HG03565 (cell line): ENCODE measurements at regions not wholly inside any gene's neighbourhood (a gene's known extent, or its start where the extent isn't known, plus 50 kb on each side); places are given as distances from the start of the nearest gene placed in this dataset.

Experiments
- ATAC-seq: cut with Tn5 transposase; IDR thresholded peaks from one replicate; pipeline ENCODE4 v1.9.1; 2021; ENCODE audit warnings: mild to moderate bottlenecking, moderate library complexity; ENCODE audit not compliant: unreplicated experiment

DNA sequence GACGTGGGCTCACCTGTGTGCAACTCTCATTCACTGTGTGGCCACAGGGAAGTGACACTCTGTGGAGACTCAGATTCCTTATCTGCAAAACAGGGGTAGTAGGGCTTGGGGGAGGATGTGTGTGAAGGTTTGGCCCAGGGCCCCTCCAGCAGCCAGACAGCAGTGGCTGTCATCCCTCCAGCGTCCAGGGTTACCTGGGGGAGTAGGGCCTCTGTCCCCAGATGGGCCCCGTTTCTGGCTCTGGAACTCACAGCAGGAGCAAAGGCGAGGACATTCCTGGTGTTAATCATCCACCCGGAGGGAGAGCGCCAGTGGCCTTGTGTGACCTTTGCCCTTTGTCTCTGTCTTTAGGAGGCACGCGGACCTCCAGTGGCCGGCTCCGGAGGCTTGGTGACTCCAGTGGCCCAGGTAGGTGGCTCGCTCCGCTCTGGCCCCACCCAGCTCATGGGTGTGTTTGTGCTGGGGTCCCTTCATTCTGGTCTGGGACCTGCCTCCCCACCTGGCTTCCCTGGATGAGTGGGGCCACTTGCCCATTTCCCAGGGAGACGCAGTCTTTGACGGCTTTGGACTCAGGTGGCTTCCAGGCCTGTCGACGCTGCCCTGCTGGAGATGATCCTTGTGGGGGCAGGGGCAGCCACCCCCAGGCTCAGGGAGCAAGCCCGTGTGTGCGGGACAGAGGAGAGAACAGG lies 166.2 kb downstream of the SEC14L1 start:
- no peak for ATAC-seq

DNA sequence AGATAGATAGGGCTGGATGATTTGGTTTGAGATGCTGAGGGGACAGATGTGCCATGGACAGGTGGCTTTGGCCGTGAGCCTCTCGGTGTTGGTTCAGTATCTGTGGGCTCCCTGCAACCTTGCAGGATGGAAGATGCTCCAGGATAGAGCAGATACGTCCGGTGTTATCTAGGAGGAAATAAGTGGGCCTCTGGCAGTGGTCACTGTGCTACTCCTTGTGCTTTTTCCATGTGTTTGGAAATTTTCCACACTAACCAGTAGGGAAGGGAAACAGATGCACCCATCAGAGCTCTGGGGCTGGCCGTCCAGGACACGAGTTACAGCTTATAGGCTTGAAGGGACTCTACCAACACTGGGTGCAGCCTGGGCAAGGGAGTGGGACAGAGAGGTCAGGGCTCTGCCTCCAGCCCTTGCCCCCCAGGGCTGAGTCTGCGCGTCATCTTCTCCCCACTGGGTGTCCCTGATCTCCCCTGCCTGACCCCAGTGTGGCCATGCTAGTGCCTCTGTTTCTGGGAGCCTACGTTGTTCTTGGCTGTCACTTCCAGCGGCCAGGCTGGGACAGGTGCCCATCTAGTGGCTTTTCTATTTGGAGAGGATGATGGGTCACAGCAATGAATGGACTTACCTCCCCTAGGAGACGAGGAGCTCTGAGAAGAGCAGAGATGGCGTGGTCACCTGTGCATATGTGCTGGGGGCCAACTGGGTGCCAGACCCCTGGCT lies 166.9 kb downstream of the SEC14L1 start:
- ATAC-seq = no peak

DNA sequence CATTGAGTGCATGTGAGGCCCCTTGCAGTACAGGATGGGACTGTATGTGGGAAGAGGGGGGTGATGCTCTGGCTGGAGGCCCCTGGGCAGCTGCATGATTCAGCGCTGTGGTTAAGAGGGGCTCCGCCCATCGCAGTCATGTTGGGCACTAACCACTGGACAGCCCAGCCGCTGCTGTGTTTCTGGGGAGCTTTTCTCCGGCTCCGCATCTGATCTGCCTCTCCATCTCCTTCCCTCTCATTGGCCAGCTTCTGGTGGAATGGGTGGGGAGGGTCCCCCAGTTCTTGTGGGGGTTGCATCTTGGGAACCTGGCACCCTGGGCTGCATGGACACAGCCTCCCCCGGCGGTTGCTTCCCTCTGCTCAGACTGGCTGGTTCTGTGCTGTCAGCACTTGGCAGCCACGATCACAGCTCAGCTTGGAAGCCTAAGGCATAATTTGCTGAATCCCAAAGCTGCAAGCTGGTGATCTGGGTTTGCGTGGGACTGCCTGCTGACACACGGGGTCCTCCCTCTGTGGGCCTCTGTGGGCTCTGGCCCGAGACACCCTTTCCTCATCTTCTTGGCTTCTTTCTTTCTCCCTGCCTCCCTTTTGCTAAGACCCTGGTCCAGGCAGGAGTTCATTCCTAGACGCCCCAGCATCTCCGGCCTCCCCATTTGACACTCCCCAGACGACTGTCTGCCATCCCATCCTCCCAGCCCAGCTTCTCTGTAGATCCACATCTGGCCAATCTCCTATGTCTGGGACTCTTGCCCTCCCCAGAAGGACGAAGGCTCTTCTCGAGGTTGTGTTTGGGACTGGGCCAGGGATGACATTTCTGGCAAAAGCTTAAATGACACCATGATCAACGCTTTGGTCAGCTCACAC lies 168.3 kb downstream of the SEC14L1 start:
- no peak for ATAC-seq

DNA sequence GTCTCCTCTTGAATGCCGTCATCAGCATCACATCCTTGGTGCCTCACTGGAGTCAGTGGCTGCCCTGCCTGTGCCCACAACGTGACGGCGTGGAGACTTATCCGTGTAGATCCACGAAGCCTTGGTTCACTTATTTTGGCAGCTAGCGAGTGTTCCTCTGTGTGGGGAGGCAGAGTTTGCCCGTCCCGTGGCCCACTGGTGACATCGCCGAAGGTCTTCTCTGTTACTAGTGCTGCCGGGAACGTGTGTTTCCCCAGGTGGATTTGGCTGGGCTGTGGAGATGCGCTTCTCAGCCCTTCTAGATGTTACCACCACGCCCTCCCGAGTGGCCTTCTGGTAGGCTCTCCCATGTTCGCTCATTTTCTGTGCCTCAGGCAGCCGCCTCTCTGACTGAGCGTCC lies 169.6 kb downstream of the SEC14L1 start:
- no peak for ATAC-seq

DNA sequence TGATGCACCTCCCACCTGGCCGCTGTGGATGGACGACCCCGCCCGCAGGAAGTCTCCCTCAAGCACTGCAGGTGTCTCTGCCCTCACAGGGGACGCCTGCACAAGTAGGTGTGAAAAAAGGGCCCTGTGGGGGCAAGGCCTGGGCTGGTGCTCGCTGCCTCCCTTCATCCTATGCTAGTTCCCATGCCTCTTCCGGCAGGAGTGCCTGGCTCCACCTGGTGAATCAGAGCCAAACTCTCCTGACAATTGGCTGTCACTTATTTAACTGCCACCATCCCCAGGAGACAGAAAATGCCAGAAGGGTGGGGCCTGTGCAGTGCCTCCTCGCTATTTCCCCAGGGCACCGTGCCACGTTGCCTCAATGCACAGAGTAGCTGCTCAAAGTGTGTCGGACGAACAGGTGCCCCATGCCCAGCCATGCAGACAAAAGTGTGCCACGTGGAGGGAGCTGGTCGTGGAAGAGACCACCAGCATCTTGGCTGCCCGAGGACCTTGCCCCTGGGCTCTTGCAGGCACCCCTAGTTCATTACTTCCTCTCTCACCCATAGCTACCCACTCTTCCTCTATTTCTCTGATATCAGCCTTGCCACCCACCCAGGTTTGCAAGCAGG lies 170.7 kb downstream of the SEC14L1 start:
- no peak for ATAC-seq

DNA sequence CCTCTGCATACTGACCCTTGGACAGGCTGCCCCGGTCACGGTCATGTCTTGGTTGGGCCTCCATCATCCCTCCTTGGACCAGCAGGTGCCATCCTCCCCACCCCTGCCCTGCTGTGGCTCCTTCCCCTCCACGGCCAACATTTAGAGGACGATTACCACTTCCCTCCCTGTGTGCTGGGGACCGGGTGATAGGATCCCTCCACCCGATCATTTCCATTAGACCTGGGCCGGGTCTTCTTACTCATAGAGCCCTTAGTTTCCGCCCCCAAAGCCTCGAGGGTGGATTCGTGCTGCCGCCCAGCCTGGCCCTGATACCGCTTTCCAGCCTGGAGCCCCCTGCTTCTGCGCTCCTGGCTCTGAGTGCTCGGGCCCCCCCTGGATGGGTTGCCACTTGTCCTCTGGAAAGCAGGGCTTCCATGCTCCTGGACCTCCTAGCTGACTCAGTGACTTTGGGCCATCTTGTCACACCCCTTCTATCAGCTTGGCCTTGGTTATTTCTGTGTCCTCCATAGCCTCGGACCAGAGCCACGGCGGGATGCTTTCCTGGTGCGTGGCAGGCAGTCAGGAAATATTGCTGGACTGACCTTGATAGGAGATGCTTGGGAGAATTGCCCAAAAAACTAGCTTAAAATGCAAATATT lies 171.4 kb downstream of the SEC14L1 start:
- ATAC-seq = no peak

DNA sequence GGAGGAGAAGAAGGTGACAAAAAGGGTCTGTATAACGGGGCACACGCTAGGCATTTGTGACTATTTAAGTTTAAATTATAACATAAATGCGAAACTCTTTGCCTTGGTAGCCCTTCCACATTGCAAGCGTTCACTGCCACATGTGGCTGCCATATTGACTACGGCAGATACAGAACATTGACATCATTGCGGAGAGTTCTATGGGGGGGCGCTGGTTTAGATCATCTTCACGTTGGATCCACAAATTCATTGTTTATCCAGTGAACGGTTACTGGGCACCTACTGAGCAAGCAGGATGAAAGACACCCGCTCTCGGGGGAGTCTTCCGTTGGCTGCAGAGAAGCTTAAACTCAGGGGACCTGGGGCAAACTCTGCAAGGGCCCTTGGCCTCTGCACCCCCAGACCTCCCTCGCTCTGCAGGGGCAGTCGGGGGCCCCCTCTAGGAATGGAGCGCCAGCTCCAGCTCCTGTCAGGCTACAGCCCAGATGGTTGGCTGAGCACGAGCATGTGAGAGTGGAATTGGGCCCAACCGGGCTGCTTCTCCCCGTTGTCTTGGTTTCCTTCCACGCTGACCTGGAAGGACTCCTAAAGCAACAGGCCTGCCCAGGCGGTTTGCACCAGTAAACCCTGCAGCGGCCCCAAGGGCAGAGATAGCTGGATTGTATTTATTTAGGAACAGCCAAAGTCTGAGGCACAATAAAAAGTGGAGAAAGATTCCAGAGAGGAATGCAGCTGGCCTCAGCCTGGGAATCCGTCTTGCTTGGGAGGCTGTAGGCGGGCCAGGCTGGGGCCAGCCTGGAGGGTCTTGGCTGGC lies 172.2 kb downstream of the SEC14L1 start:
- ATAC-seq = no peak

DNA sequence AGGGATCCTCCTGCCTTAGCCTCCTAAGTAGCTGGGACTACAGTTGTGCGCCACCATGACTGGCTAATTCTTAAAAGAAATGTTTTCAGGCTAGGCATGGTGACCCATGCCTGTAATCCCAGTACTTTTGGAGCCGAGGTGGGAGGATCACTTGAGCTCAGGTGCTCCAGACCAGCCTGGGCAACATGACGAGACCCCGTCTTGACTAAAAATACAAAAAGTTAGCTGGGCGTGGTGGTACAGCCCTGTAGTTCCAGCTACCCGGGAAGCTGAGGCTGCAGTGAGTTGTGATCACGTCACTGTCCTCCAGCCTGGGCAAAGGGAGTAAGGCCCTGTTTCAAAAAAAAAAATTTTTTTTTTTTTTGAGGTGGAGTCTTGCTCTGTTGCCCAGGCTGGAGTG lies 173.1 kb downstream of the SEC14L1 start:
- no peak for ATAC-seq

DNA sequence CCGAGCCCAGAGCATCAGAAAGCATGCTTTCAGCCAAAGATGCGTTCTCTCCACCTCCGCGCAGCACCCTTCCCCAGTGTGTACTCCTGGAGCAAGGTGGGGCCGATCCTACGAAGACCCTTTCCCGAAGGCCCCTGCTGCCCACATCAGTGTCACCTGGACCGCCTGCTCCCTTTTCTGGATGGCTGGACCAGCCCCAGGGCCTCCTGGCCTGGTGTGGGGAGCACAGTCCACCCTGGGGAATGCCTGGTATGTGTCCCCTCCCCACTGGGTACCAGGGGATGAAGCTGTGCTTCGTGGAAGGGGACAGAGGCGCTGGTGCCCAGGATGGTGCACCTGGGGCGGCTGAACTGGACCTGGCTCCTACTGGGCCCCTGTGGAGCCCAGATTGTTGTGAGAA lies 173.8 kb downstream of the SEC14L1 start:
- ATAC-seq = no peak

DNA sequence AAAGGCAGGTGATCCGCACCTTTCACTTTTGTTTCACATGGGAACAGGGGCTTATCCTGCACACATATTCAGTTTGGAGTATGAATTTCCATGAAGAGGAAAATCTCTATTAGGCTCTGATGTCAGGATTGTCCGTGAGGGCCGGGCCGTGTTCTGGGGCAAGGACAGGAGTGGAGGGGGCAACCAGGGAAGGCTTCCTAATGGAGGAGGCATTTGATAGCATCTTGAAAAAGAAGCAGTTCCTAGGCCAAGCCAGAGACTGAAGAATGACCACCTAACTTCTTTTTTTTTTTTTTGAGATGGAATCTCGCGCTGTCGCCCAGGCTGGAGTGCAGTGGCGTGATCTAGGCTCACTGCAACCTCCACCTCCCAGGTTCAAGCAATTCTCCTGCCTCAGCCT lies 174.2 kb downstream of the SEC14L1 start:
- no peak for ATAC-seq

DNA sequence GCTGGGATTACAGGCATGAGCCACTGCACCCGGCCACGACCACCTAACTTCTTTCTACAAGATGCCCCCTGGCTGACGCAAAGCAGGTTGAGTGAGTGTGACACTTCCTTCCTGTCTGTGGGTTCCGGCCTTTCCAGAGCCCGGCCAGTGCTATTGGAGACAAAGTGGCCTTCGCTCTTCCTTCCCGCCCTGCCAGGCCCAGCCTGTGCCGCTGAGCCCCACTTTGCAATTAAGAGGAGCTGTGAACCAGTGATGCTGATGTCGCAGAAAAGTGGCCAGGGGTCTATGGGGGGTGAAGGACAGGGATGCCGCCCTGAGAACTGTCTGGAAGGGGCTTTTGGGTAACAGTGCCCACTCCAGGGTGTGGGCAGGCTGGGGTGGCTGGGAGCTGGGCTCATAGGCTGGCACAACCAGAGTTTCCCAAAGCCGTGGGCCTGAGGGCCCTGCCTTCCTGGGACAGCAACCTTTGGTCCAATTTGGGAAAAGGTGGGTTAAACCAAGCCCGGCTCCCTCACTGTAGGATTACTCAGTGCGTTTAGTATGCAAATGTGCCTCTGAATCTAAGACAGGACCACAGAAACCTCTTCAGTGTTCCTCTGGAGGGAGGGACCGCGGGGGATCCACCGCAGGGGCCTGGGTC lies 174.9 kb downstream of the SEC14L1 start:
- ATAC-seq = no peak

DNA sequence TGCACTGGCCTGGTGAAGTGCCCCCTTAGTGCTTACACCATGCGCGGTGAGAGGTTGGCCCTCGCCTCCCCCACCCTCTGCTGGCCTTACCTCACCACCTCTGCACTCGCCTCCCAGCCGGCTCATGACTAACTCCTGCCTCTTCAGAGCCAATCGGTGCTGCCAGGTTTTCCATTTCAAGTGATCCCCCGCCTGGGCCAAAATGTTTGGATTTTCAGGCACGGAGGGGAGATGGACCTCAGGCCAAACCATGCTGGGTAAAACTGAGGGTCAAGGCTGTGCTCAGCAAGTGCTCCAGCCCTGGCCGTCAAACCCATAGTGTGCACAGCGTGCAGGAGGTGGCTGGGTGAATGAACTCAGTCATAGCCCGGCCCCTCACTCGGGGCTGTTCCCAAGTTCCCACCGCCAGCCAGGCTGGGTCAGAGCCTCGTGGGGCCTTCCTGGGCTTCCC lies 175.4 kb downstream of the SEC14L1 start:
- no peak for ATAC-seq

DNA sequence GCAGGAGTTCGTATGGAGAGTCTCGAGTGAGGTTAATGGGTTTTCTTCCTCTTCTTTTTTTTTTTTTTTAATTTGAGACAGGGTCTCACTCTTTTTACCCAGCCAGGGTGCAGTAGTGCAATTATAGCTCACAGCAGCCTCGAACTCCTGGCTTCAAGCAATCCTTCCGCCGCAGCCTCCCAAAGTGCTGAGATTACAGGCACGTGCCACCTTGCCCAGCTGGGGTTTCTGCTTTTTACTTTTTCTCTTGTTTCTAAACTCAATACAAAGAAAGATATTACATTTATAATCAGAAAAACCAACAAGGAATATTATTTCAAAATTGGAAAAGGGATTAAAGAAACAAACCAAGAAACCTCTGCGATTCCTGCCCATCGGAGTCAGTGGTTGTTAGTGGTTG lies 175.9 kb downstream of the SEC14L1 start:
- no peak for ATAC-seq

DNA sequence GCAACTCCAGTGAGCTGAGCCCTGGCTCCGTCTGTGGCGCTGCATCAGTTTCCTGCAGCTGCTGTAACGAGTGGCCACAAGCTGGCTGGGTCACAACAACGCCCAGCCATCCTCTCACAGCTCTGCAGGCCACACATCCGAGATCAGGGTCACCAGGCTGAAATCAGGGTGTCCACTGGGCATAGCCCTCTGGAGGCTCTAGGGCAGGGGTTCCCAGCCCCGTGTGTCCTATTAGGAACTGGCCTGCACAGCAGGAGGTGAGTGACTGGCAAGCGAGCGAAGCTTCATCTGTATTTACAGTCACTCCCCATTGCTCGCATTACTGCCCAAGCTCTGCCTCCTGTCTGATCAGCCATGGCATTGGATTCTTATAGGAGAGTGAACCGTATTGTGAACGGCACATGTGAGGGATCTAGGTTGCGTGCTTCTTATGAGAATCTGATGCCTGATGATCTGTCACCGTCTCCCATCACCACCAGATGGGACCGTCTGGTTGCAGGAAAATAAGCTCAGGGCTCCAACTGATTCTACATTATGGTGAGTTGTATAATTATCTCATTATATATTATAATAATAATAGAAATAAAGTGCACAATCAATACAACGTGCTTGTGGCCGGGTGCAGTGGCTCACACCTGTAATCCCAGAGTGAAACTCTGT lies 176.5 kb downstream of the SEC14L1 start:
- no peak for ATAC-seq

DNA sequence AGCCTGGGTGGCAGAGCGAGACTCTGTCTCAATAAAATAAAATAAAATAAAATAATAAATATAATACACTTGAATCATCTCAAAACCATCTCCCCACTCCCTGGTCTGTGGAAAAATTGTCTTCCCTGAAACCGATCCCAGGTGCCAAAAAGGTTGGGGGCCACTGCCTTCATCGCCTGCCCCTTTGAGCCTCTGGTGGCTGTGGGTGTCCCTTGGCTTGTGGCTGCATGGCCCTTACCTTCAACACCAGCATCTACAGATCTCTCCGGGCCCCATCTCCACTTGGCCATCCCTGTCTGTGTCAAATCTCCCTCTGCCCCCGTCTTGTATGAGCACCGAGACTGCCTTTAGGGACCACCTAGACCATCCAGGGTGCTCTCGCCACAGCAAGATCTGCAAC lies 177.3 kb downstream of the SEC14L1 start:
- ATAC-seq = no peak

DNA sequence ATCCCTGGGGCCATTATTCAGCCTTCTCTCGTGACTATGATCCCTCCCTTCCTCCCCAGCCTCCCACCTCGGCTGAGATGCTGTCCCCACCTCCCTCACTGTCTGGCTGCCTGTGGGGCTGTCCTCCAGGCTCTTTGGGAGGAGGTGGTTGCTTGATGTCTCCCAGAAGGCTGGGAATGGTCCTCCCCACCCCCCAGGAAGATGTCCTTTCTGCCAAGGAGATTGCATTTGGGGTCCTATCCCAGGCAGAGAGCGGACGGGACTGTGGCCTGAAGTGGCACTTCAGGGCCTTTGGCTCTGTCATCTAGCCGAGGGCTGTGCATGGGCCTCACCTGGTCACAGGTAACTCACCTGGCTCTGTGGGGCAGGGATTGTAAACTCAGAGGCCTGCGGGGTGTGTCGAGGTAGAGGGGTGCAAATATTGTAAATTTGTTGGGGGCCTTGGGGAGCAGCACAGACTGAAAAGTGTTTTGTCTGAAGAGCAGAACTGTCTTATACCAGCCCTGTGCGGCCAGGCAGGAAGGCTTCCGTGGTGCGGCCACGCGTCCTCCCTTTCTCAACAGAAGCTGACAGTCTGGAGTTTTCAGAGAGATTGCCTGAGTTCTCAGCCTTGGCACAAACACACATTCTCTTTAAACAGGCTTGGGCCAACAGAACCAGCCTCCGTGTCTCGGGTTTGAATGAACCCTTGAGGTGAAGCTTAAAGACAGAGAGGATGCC lies 177.9 kb downstream of the SEC14L1 start:
- ATAC-seq = no peak

DNA sequence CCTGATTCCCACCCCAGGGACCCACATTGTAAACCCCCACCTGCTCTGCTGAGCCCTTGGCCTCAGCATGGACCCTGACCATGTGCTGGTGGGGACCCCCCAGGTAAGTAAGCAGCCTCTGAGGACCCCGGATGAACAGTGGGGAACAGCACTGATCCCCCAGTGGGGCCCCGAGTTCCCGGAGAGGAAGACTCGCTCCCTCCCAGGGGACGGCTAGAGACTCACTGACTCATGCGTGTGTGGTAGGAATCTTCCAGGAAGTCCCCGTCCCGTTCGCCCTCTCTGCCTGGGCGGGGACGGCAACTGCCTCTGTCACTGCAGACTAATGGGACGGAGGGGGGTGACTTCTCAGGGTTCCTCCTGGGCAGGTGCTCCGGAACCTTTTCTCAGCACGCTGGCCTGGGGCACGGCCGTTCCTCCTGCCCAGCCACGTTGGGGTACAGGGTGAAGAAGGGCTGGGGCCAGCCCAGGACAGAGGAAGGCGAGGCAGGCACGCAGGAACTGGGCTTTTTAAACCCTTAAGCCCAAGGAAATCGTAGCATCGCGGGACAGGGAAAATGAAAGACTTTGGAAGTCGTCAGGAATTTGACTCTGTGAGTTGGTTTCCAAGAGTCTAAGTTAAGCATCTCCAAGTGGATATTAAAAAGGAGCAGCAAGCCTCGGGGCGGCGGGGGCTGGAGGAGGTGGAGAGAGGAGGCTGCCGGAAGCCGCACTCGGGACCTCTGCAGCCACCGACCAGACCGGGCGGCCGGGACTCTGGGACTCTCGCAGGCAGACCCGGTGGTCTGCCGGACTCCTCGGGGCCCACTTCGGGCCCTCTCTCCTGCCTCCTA lies 178.7 kb downstream of the SEC14L1 start:
- ATAC-seq = no peak
